Neural crest cell (in vitro differentiated cells): ENCODE measurements at regions not wholly inside any gene's neighbourhood (a gene's known extent, or its start where the extent isn't known, plus 50 kb on each side); places are given as distances from the start of the nearest gene placed in this dataset.

Experiments
- DNase-seq: peaks from one replicate; pipeline ENCODE4 v3.0.0; 2021; ENCODE audit warnings: low read depth, mixed read lengths, low spot score
- H3K27ac Mint-ChIP-seq: one replicate; pipeline ENCODE4 v1.8.0; 2021; ENCODE audit warnings: mild to moderate bottlenecking, mixed read lengths; ENCODE audit not compliant: unreplicated experiment
- H3K27me3 Mint-ChIP-seq: 2 replicates; pipeline ENCODE4 v1.8.0; 2021; ENCODE audit warnings: low read depth, mild to moderate bottlenecking, mixed read lengths
- H3K36me3 Mint-ChIP-seq: 2 replicates; pipeline ENCODE4 v1.8.0; 2021; ENCODE audit warnings: low read depth, mild to moderate bottlenecking, mixed read lengths
- H3K4me1 Mint-ChIP-seq: 2 replicates; pipeline ENCODE4 v1.8.0; 2021; ENCODE audit warnings: mixed read lengths
- H3K4me3 Mint-ChIP-seq: one replicate; pipeline ENCODE4 v1.8.0; 2021; ENCODE audit warnings: mild to moderate bottlenecking, mixed read lengths
- H3K9me3 Mint-ChIP-seq: 2 replicates; pipeline ENCODE4 v1.8.0; 2021; ENCODE audit warnings: mixed read lengths
- CTCF ChIP-seq: fragments of 200-600 bp; sonication (generic); conservative IDR thresholded peaks from 2 replicates; pipeline ENCODE4 v1.5.0; 2021; ENCODE audit warnings: antibody characterized with exemption, mild to moderate bottlenecking

- no peaks in the 10 kb centered on the region for H3K4me1 Mint-ChIP-seq
- peaks cover 10% of the 10 kb centered on the region for H3K36me3 Mint-ChIP-seq
- H3K27ac Mint-ChIP-seq: no peak overlapping the region
- no peak for TF ChIP-seq CTCF
- H3K4me3 Mint-ChIP-seq: no peak overlapping the region
- no peak for DNase-seq
- H3K27me3 Mint-ChIP-seq: no peaks in the 10 kb centered on the region
- peaks cover 4% of the 10 kb centered on the region for H3K9me3 Mint-ChIP-seq
These were observed 280.0 kb downstream of the ALG10 start for GRCh38 chr12:34302131-34302885.

GRCh38 chr12:34303091-34303870 is 281.0 kb downstream of the ALG10 start:
- Mint-ChIP-seq H3K36me3 (peaks cover 13% of the 10 kb centered on the region), H3K27ac (no peak overlapping the region), H3K27me3 (no peaks in the 10 kb centered on the region), H3K4me3 (no peak overlapping the region), H3K4me1 (no peaks in the 10 kb centered on the region), H3K9me3 (peaks cover 4% of the 10 kb centered on the region)
- no peak for DNase-seq
- TF ChIP-seq CTCF: no peak

GRCh38 chr12:34304001-34304400 is 281.7 kb downstream of the ALG10 start:
- Mint-ChIP-seq H3K4me1 (no peaks in the 10 kb centered on the region), H3K27me3 (no peaks in the 10 kb centered on the region), H3K36me3 (peaks cover 10% of the 10 kb centered on the region), H3K9me3 (peaks cover 4% of the 10 kb centered on the region), H3K27ac (no peak overlapping the region), H3K4me3 (no peak overlapping the region)
- no peak for DNase-seq
- no peak for TF ChIP-seq CTCF

- H3K36me3 Mint-ChIP-seq: peaks cover 10% of the 10 kb centered on the region
- DNase-seq: no peak
- no peaks in the 10 kb centered on the region for H3K9me3 Mint-ChIP-seq
- H3K4me1 Mint-ChIP-seq: no peaks in the 10 kb centered on the region
- H3K27me3 Mint-ChIP-seq: no peaks in the 10 kb centered on the region
- TF ChIP-seq CTCF: no peak
- no peak overlapping the region for H3K27ac Mint-ChIP-seq
- no peak overlapping the region for H3K4me3 Mint-ChIP-seq
These were observed 282.2 kb downstream of the ALG10 start for GRCh38 chr12:34304546-34304945.

GRCh38 chr12:34305176-34305575 is 282.9 kb downstream of the ALG10 start:
- no peak for TF ChIP-seq CTCF
- peaks cover 10% of the 10 kb centered on the region for H3K36me3 Mint-ChIP-seq
- H3K27me3 Mint-ChIP-seq: no peaks in the 10 kb centered on the region
- H3K4me3 Mint-ChIP-seq: no peak overlapping the region
- H3K9me3 Mint-ChIP-seq: no peaks in the 10 kb centered on the region
- DNase-seq: no peak
- no peak overlapping the region for H3K27ac Mint-ChIP-seq
- H3K4me1 Mint-ChIP-seq: no peaks in the 10 kb centered on the region
